Stomach (tissue), 4 donors: ENCODE measurements at regions not wholly inside any gene's neighbourhood (a gene's known extent, or its start where the extent isn't known, plus 50 kb on each side); places are given as distances from the start of the nearest gene placed in this dataset.

Experiments used
- POLR2A ChIP-seq, 4 donors: fragments of 450-650 bp; IDR thresholded peaks; one replicate each; pipeline ENCODE4 v1.6.1; 2016; ENCODE audit warnings: antibody characterized with exemption in 4 of 4, control low read depth in 2 of 4, mild to moderate bottlenecking in 1 of 4, moderate library complexity in 1 of 4
- TF ChIP-seq, protein P1 (sequence below), 7 experiments: fragments of 450-650 bp in 4 of 7; fragments of 200-600 bp in 3 of 7; sonication (generic) in 3 of 7; IDR thresholded peaks; one replicate each; pipeline ENCODE4 v1.5.1; 2016 to 2019; ENCODE audit warnings: antibody characterized with exemption in 7 of 7, control low read depth in 2 of 7, mild to moderate bottlenecking in 1 of 7

GRCh38 chr11:13837286-13837685 lies 125.2 kb upstream of the SPON1 start:
- TF ChIP-seq, protein P1, sequence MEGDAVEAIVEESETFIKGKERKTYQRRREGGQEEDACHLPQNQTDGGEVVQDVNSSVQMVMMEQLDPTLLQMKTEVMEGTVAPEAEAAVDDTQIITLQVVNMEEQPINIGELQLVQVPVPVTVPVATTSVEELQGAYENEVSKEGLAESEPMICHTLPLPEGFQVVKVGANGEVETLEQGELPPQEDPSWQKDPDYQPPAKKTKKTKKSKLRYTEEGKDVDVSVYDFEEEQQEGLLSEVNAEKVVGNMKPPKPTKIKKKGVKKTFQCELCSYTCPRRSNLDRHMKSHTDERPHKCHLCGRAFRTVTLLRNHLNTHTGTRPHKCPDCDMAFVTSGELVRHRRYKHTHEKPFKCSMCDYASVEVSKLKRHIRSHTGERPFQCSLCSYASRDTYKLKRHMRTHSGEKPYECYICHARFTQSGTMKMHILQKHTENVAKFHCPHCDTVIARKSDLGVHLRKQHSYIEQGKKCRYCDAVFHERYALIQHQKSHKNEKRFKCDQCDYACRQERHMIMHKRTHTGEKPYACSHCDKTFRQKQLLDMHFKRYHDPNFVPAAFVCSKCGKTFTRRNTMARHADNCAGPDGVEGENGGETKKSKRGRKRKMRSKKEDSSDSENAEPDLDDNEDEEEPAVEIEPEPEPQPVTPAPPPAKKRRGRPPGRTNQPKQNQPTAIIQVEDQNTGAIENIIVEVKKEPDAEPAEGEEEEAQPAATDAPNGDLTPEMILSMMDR (IDR thresholded peaks at IDR 0.05) = no peak
- TF ChIP-seq POLR2A (IDR thresholded peaks at IDR 0.05) = no peak
